NCI-H1417 (cell line): ENCODE measurements at regions not wholly inside any gene's neighbourhood (a gene's known extent, or its start where the extent isn't known, plus 50 kb on each side); places are given as distances from the start of the nearest gene placed in this dataset.
"Not testable (repeated sequence)": the region's sequence is repeated elsewhere in the genome, so short reads cannot be mapped to it uniquely, and the experiment has no call there.

ENCODE experiments used
- DNase-seq, 3 experiments: peaks; one replicate each; lab custom pipeline; 2025; lab: John Stamatoyannopoulos, UW

DNA sequence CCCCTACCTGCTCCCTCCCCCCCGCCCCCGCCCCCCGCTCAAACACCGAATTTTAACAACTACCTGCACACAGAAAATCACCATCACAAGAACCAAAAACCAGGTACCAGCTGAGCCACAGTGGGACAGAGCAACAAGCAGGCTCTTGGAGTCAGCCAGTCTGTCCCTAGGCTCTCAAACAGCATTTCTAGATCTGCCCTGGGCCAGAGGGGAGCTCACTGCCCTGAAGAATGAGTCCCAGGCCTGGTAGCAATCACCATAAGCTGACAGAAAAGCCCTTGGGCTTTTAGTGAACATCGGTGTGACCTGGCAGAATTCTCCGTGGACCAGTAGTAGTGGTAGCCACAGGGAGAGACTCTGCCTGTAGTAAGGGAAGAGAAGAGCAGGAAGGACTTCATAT lies 58.3 kb downstream of the C11orf87 start:
- DNase-seq, result no peak

DNA sequence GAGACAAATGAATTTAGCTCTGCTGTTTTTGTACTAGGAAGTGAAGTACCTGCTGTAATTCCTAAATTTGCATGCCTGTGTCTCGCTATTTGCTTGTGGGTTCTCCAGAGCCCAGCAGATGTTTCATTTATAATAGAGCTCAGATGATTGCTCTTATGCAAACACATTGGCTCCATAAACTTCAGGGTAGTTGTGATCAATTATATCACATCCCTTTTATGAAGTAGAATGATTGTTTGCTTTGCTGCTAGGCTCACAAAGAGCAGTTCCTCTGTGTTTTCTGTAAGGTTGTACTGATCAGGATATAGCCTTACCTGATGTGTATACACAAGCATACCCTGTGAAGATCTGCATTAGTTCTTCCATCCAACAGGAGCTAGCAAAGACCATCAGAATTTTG lies 64.1 kb downstream of the C11orf87 start:
- DNase-seq, result peak; percentile 76 to 97 (median 78)

- no peak for DNase-seq
Observed at GRCh38 chr11:109490953-109491635, 69.1 kb downstream of the C11orf87 start.

DNA sequence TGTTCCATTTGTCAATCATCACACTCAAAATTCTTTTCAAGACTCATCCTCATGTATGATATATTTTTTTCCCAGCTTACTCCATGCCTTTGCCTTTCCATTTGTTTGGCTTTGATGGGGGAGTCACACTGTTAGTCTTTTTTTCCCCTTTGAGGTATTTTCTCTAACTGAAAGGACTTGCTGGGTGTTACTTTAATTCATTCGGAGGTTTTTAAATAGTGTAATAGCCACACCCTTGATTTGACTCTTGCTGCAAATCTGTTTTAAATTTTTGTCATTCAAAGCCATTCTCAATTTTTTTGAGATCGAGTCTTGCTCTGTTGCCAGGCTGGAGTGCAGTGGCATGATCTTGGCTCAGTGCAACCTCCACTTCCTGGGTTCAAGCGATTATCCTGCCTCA lies 84.1 kb downstream of the C11orf87 start:
- DNase-seq, result no peak

GRCh38 chr11:109507331-109507730 lies 85.3 kb downstream of the C11orf87 start:
- DNase-seq, result no peak

- peak in 1 of 3 experiments; percentile 40 for DNase-seq
Observed at GRCh38 chr11:109507836-109508561, 86.0 kb downstream of the C11orf87 start.

DNA sequence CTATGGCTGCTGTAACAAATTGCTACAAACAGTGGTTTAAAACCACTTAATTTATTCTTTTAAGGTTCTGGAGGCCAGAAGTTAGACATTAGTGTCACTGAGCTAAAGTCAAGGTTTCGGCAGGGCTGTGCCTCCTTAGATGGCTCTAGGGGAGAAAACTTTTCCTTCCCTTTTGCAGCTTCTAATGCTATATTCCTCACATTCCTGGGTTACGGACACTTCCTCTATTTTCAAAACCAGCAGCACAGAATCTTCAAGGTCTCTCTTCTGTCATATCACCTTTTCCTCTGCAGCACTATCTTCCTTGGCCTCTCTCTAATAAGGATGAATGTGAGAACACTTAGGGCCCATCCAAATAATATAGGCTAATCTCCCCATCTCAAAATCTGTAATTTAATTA lies 87.0 kb downstream of the C11orf87 start:
- no peak for DNase-seq

DNA sequence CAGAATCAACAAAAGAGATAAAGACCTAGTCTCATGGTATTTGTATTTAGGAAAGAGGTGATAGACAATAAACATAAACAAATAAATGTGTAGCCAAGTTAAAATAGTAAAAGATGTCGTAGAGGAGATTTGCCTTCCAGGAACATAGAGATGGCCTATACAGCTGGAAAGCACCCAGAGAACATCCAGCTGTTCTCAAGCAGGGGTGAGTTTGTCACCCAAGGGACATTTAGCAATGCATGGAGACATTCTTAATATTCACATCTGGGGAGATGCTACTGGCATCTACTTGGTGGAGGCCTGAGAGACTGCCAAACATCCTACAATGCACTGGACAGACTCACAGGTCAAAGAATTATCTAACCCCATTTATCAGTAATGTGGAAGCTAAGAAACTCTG lies 88.3 kb downstream of the C11orf87 start:
- DNase-seq, result no peak

DNA sequence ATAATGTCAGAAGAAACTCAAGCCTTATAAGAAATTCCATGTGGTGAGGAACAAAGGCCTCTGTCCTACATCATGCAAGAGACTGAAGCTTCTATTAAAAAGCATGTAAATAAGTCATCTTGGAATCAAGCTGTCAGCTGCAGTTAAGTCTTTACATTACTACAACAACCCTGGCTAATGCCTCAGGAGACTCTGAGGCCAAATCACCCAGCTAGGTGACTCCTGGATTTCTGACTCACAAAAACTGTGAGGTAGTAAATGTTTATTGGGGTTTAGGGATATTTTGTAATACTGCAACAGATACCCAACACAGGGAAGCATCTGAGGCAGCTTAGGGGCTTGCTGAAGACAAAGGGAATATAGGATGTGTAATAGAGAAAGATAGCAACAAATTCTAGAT lies 89.6 kb downstream of the C11orf87 start:
- no peak for DNase-seq

- no peak for DNase-seq
Observed at GRCh38 chr11:109512249-109512648, 90.3 kb downstream of the C11orf87 start.

DNA sequence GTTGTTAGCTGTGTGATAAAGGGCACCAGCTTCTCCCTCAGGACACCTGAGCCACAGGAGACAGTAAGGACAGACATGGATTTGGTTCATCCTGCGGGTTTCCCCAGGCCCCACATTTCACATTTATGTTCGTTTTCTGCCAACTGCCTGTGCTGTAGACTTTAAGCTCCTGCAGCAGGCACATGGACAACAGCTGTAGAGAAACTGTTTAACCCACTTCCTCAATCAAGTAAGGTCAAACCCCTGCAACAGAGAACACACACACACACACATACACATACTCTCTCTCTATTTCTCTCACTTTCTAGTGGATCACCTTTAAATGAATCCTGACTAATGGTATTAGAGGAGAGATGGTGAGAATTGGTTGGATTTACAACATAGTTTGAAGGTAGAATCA lies 90.7 kb downstream of the C11orf87 start:
- DNase-seq, result no peak

DNA sequence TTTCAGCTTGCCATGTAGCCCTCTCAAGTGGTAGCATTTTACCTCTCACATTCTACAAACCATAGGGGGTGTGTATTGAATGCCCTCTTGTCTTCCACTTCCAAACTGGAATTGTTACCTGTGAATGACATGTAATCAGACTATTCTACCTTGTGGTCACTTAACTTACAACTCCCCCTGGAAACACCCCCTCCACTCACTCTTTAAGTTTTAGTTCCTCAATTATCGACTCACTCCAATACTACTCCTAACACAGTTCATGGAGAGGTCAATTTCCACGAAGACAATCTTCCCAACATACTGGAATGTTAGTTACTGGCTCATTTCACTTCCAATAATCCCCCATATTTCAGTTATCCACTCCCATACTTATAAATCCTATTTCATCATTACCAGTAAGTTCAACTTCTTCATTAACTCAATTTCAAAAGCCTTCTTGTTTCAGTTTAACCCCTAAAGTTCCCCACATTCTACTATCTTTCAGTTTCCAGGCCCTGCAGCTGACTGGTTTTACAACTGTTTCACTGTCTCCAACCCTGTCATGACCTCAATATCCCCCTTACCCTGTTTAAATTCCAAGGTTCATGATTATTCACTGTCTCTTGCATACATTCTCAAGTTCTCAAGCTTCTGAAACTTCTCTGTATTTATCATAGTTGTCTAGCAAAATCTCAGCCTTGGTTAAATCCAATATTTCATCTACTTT lies 92.5 kb downstream of the C11orf87 start:
- DNase-seq, result peak in 1 of 3 experiments; percentile 29

DNA sequence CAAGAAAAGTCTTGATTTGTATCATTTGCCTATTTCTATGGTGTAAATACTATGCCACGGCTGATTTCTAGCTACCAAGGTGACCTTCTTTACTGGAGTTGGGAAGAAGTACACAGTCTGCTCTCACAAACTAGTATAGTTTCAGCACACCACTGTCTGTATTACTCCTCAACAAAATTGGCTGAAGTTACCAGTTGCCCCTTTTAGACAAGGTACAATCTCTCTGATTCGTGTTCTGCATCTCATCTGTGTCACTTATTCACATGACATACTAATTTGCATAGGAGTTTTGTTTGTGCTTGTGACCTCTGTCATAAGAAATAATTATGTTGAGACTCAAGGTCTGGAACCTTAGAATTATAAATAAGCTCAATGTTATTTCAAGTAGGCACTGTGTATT lies 97.3 kb downstream of the C11orf87 start:
- DNase-seq, result no peak

DNA sequence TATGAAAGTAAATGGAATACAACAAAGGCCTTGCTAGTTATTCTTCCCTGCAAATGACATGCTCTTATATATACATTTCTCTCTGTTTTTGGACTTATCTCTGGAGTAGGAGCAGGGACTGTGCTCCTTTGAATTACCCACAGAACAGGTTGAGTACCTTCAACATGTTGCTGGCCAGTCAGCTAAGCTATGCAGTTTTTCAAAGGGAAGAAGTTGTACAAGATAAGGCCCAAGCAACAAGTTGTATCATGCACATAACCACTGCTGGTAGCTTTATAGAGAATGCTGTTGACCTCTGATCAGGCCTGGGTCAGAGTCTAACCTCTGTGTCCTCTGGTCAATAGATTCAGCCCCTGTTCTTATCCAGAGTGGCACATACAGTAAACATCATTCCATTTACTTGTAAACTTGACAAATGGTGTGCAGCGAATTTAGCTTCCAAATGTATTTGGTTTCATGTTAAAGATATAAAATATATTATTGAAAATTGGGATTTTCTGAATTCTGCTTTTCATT lies 99.6 kb downstream of the C11orf87 start:
- DNase-seq, result no peak

- DNase-seq, result no peak
Observed at GRCh38 chr11:109522116-109522755, 100.2 kb downstream of the C11orf87 start.

DNA sequence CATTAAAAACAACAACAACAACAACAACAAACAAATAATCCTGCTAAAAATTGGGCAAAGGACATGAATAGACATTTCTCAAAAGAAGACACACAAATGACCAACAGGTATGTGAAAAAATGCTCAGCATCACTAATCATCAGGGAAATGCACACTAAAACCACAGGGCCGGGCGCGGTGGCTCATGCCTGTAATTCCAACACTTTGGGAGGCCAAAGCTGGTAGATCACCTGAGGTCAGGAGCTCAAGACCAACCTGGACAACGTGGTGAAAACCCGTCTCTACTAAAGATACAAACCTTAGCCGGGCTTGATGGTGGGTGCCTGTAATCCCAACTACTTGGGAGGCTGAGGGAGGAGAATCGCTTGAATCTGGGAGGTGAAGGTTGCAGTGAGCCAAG lies 103.6 kb downstream of the C11orf87 start:
- not testable (repeated sequence) for DNase-seq

GRCh38 chr11:109526061-109526460 lies 104.1 kb downstream of the C11orf87 start:
- no peak for DNase-seq

- DNase-seq, result no peak
Observed at GRCh38 chr11:109526931-109527330, 104.9 kb downstream of the C11orf87 start.

- no peak for DNase-seq
Observed at GRCh38 chr11:109527496-109527895, 105.5 kb downstream of the C11orf87 start.

DNA sequence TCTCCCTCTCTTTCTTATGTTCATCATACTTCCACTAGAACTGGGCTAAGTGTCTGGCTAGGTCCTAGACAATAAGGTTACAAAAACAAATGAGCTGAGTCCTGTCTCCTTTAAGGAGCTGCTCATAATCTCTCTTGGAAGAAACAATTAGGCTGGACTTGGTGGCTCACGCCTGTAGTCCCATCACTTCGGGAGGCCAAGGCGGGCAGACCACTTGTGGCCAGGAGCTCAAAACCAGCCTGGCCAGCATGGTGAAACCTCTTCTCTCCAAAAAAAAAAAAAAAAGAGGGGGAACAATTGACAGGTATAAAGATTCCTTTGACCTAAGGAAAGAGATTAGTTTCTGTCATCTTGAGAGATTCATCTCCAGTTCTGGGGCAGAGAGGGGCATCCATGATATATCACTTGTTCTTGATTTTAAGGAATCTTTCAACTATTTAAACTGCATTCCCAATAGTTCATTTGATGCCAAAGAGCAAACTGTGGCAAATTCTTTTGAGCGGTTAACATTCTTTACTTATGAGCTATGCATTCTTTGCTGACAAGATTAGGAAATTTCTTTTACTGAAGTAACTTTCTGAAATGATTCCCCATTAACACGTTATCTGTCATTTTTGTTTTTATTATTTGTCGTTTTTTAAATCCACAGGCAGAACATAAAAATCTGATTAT lies 125.5 kb downstream of the C11orf87 start:
- no peak for DNase-seq

DNA sequence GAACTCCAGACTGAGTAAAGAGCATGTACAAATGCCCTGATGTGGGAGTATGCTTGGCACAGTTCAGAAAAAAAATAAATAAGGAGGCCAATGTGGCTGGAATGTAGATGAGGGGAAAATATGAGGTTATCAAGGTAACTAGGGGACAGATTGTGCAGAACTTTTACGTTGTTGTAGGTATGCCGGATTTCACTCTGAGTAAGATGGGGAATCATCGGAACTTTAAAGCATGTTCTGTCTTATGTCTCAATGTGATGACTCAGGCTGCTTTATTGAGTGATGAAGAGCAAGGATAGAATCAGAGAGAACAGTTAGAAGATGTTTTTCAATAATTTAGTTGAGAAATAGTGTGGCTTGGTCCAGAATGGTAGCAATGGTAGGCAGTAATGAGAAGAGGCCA lies 130.4 kb downstream of the C11orf87 start:
- no peak for DNase-seq

DNA sequence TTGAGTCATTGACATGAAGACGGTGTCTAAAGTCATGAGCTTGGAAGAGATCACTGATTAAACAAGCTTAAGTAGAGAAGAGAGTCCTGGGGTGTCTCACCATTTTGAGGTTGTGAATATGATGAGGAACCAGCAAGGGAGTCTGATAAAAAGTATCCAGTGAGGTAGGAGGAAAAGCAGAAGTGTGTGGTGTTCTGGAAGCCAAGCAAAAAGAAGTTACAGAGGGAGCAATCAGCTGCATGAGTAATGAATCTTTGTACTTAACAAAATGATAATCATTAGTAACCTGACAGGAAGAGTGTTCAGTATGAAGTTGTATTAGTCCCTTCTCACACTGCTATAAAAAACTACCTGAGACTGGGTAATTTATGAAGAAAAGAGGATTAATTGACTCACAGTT lies 131.3 kb downstream of the C11orf87 start:
- DNase-seq, result no peak
